Natural killer cell (primary cell): ENCODE measurements at regions not wholly inside any gene's neighbourhood (a gene's known extent, or its start where the extent isn't known, plus 50 kb on each side); places are given as distances from the start of the nearest gene placed in this dataset.

Experiments
- ATAC-seq, 3 donors: fragments of 150-1000 bp in 2 of 3; fragments of 200-7000 bp in 1 of 3; cut with Tn5 transposase; 1 replicate in 1 of 3; 2 replicates in 2 of 3; pipeline ENCODE4 v1.10.0; 2021; ENCODE audit warnings: mild to moderate bottlenecking in 2 of 3, moderate library complexity in 2 of 3
- DNase-seq, 2 donors: peaks; one replicate each; pipeline versions ENCODE4 v3.0.0 to v3.0.0-alpha.2; 2013 to 2021; ENCODE audit warnings: mixed read lengths in 1 of 2
- H3K27ac ChIP-seq: one replicate; pipeline ENCODE4 v1.5.1; 2013; ENCODE audit warnings: mild to moderate bottlenecking, low read length
- H3K27me3 ChIP-seq: one replicate; pipeline ENCODE4 v1.6.1; 2013; ENCODE audit warnings: low read length; ENCODE audit not compliant: control insufficient read depth, insufficient read depth
- H3K36me3 ChIP-seq: one replicate; pipeline ENCODE4 v1.6.1; 2013; ENCODE audit warnings: low read length; ENCODE audit not compliant: control insufficient read depth, insufficient read depth
- H3K4me1 ChIP-seq: one replicate; pipeline ENCODE4 v1.6.1; 2013; ENCODE audit warnings: low read length; ENCODE audit not compliant: control insufficient read depth, insufficient read depth
- H3K4me3 ChIP-seq: one replicate; pipeline ENCODE4 v1.5.1; 2013; ENCODE audit warnings: low read length
- H3K9me3 ChIP-seq: one replicate; pipeline ENCODE4 v1.6.1; 2013; ENCODE audit warnings: low read length; ENCODE audit not compliant: control insufficient read depth, insufficient read depth
- H3K27ac Mint-ChIP-seq, 2 donors: one replicate each; pipeline ENCODE4 v1.8.0; 2022; ENCODE audit warnings: mild to moderate bottlenecking in 2 of 2, mixed read lengths in 2 of 2, moderate library complexity in 1 of 2
- H3K27me3 Mint-ChIP-seq, 2 donors: one replicate each; pipeline ENCODE4 v1.8.0; 2022; ENCODE audit warnings: low read depth in 2 of 2, mixed read lengths in 2 of 2
- H3K36me3 Mint-ChIP-seq: one replicate; pipeline ENCODE4 v1.8.0; 2022; ENCODE audit warnings: mixed read lengths
- H3K4me1 Mint-ChIP-seq, 2 donors: one replicate each; pipeline ENCODE4 v1.8.0; 2022; ENCODE audit warnings: mixed read lengths in 2 of 2
- H3K4me3 Mint-ChIP-seq: one replicate; pipeline ENCODE4 v1.8.0; 2022; ENCODE audit warnings: mild to moderate bottlenecking, moderate library complexity, mixed read lengths
- H3K9me3 Mint-ChIP-seq, 2 donors: one replicate each; pipeline ENCODE4 v1.8.0; 2022; ENCODE audit warnings: mixed read lengths in 2 of 2
- WGBS: methylation state at CpG from one replicate; pipeline ENCODE4 v1.1.7; 2013; ENCODE audit warnings: missing lambda C conversion rate; ENCODE audit not compliant: insufficient coverage; 5-methylcytosine and 5-hydroxymethylcytosine counted together
- intact Hi-C: fragments of 100-400 bp; cut with micrococcal nuclease; formaldehyde crosslinking; loops from one replicate; pipeline ENCODE4 v1.14.2; 2022
- TF ChIP-seq, protein P1 (sequence below): fragments of 200-600 bp; IDR thresholded peaks from one replicate; pipeline ENCODE4 v1.8.0; 2022; ENCODE audit warnings: antibody characterized with exemption

DNA sequence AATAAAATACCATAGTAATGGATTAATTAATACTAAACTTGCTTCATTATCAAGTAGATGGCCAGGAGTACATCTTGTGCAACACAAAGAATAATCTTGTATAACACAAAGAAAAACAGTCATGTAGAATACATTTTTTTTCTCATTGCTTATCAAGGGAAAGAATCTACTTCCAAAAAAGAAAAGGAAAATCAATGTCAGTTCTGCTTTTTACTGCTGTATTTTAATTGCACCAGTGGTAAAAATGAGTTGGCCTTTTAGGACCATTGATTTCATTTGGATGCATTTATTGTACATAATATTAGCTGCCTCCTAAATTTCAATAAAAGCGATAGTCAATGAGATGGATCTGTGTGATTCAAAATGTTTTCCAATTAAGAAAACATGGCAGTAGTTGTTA, 96.9 kb upstream of the BTBD3 start:
- H3K36me3 ChIP-seq, result no peaks in the 10 kb centered on the region
- TF ChIP-seq, protein P1, sequence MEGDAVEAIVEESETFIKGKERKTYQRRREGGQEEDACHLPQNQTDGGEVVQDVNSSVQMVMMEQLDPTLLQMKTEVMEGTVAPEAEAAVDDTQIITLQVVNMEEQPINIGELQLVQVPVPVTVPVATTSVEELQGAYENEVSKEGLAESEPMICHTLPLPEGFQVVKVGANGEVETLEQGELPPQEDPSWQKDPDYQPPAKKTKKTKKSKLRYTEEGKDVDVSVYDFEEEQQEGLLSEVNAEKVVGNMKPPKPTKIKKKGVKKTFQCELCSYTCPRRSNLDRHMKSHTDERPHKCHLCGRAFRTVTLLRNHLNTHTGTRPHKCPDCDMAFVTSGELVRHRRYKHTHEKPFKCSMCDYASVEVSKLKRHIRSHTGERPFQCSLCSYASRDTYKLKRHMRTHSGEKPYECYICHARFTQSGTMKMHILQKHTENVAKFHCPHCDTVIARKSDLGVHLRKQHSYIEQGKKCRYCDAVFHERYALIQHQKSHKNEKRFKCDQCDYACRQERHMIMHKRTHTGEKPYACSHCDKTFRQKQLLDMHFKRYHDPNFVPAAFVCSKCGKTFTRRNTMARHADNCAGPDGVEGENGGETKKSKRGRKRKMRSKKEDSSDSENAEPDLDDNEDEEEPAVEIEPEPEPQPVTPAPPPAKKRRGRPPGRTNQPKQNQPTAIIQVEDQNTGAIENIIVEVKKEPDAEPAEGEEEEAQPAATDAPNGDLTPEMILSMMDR, result no peak
- WGBS, result no CpG with 5 or more reads among the region's 1 CpG

GRCh38 chr20:11822540-11822794, 95.2 kb upstream of the BTBD3 start:
- Mint-ChIP-seq H3K4me1 (no peaks in the 10 kb centered on the region), H3K4me3 (no peak overlapping the region), H3K27ac (no peak overlapping the region), H3K27me3 (no peaks in the 10 kb centered on the region), H3K9me3 (peaks cover 2 to 4% of the 10 kb centered on the region in 2 donors), H3K36me3 (no peaks in the 10 kb centered on the region)
- no peaks in the 10 kb centered on the region for H3K4me1 ChIP-seq
- no peak overlapping the region for H3K4me3 ChIP-seq
- no peaks in the 10 kb centered on the region for H3K36me3 ChIP-seq
- H3K27me3 ChIP-seq, result no peaks in the 10 kb centered on the region
- no peak for DNase-seq
- no peaks in the 10 kb centered on the region for H3K9me3 ChIP-seq
- WGBS, result 30% methylated on average over 2 of the region's 2 CpGs
- H3K27ac ChIP-seq, result no peak overlapping the region
- no peak for ATAC-seq
- intact Hi-C loops, result no loop called here
- TF ChIP-seq, protein P1, result no peak

More for the DNA sequence above, 96.9 kb upstream of the BTBD3 start:
- no peak for DNase-seq
- peaks cover 5 to 6% of the 10 kb centered on the region in 2 donors for H3K9me3 Mint-ChIP-seq
- Histone ChIP-seq H3K4me1 (no peaks in the 10 kb centered on the region), H3K4me3 (no peak overlapping the region), H3K9me3 (no peaks in the 10 kb centered on the region), H3K27ac (no peak overlapping the region), H3K27me3 (no peaks in the 10 kb centered on the region)
- no peaks in the 10 kb centered on the region for H3K27me3 Mint-ChIP-seq
- H3K36me3 Mint-ChIP-seq, result no peaks in the 10 kb centered on the region
- H3K4me3 Mint-ChIP-seq, result no peak overlapping the region
- intact Hi-C loops, result no loop called here
- H3K4me1 Mint-ChIP-seq, result no peaks in the 10 kb centered on the region
- no peak for ATAC-seq
- no peak overlapping the region for H3K27ac Mint-ChIP-seq

- Mint-ChIP-seq H3K4me3 (no peak overlapping the region), H3K27ac (no peak overlapping the region), H3K4me1 (no peaks in the 10 kb centered on the region), H3K27me3 (no peaks in the 10 kb centered on the region), H3K36me3 (no peaks in the 10 kb centered on the region), H3K9me3 (peaks cover 6 to 7% of the 10 kb centered on the region in 2 donors)
- no peak for DNase-seq
- WGBS, result 84% methylated on average over 3 of the region's 4 CpGs
- Histone ChIP-seq H3K9me3 (no peaks in the 10 kb centered on the region), H3K4me3 (no peak overlapping the region), H3K27ac (no peak overlapping the region), H3K27me3 (no peaks in the 10 kb centered on the region), H3K36me3 (no peaks in the 10 kb centered on the region), H3K4me1 (no peaks in the 10 kb centered on the region)
- intact Hi-C loops, result no loop called here
- TF ChIP-seq, protein P1, result no peak
- no peak for ATAC-seq
These were observed 91.4 kb upstream of the BTBD3 start for GRCh38 chr20:11826334-11826733.

DNA sequence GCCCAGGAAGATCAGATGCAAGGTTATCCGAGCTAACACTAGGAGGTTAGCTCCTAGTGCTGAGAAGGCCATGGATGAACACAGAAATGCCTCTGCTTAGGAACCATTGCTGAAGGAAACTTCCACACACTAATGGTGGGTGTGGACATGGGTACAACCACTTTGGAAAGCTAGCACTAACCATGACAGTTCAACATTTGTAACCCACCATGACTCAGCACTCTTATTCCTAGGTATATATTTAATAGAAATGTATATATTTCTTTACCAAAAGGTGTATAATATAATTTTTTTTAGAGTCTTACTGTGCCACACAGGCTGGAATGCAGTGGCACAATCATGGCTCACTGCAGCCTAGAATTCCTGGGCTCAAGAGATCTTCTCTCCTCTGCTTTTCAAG, 85.3 kb upstream of the BTBD3 start:
- Histone ChIP-seq H3K36me3 (no peaks in the 10 kb centered on the region), H3K9me3 (no peaks in the 10 kb centered on the region), H3K27me3 (no peaks in the 10 kb centered on the region), H3K4me3 (no peak overlapping the region), H3K27ac (no peak overlapping the region), H3K4me1 (no peaks in the 10 kb centered on the region)
- H3K4me3 Mint-ChIP-seq, result no peak overlapping the region
- no peaks in the 10 kb centered on the region for H3K27me3 Mint-ChIP-seq
- WGBS, result 60% methylated on average over 1 of the region's 1 CpG
- intact Hi-C loops, result no loop called here
- TF ChIP-seq, protein P1, result no peak
- no peaks in the 10 kb centered on the region for H3K4me1 Mint-ChIP-seq
- peaks cover 4 to 7% of the 10 kb centered on the region in 2 donors for H3K9me3 Mint-ChIP-seq
- H3K27ac Mint-ChIP-seq, result no peak overlapping the region
- ATAC-seq (no peak), DNase-seq (no peak)
- no peaks in the 10 kb centered on the region for H3K36me3 Mint-ChIP-seq
